BE2C (cell line): ENCODE measurements at regions not wholly inside any gene's neighbourhood (a gene's known extent, or its start where the extent isn't known, plus 50 kb on each side); places are given as distances from the start of the nearest gene placed in this dataset.

Experiments used
- DNase-seq: peaks from one replicate; pipeline ENCODE4 v3.0.0-alpha.2; 2020
- H3K27me3 ChIP-seq: fragments of 250-450 bp; sonication (Bioruptor Pico); 2 replicates; pipeline ENCODE4 v1.5.1; 2020; ENCODE audit warnings: mild to moderate bottlenecking
- H3K36me3 ChIP-seq: fragments of 250-450 bp; sonication (Bioruptor Pico); 2 replicates; pipeline ENCODE4 v1.5.1; 2020; ENCODE audit warnings: mild to moderate bottlenecking
- H3K4me1 ChIP-seq: fragments of 250-450 bp; sonication (Bioruptor Pico); 2 replicates; pipeline ENCODE4 v1.5.1; 2020
- H3K4me3 ChIP-seq: 2 replicates; pipeline ENCODE4 v1.5.1; 2011; ENCODE audit warnings: low read depth, low read length
- H3K9me3 ChIP-seq: fragments of 250-450 bp; sonication (Bioruptor Pico); 2 replicates; pipeline ENCODE4 v1.5.1; 2020
- CTCF ChIP-seq: IDR thresholded peaks from 2 replicates; pipeline ENCODE4 v1.5.1; 2012; ENCODE audit warnings: mild to moderate bottlenecking, low read depth, low read length

- H3K4me1 ChIP-seq: no peaks in the 10 kb centered on the region
- H3K36me3 ChIP-seq: no peaks in the 10 kb centered on the region
- TF ChIP-seq CTCF: no peak
- no peak for DNase-seq
- no peak overlapping the region for H3K4me3 ChIP-seq
- no peaks in the 10 kb centered on the region for H3K9me3 ChIP-seq
- H3K27me3 ChIP-seq: no peaks in the 10 kb centered on the region
Measured at GRCh38 chr5:87828545-87829216, 416.0 kb upstream of the CCNH start.

- TF ChIP-seq CTCF: no peak
- no peaks in the 10 kb centered on the region for H3K27me3 ChIP-seq
- H3K9me3 ChIP-seq: no peaks in the 10 kb centered on the region
- no peaks in the 10 kb centered on the region for H3K4me1 ChIP-seq
- no peaks in the 10 kb centered on the region for H3K36me3 ChIP-seq
- no peak for DNase-seq
- H3K4me3 ChIP-seq: no peak overlapping the region
Measured at GRCh38 chr5:87827539-87827938, 414.8 kb upstream of the CCNH start.

GRCh38 chr5:87826507-87826906 lies 413.8 kb upstream of the CCNH start:
- Histone ChIP-seq H3K9me3 (no peaks in the 10 kb centered on the region), H3K27me3 (no peaks in the 10 kb centered on the region), H3K36me3 (no peaks in the 10 kb centered on the region), H3K4me1 (no peaks in the 10 kb centered on the region), H3K4me3 (no peak overlapping the region)
- no peak for DNase-seq
- no peak for TF ChIP-seq CTCF

- H3K4me3 ChIP-seq: no peak overlapping the region
- no peaks in the 10 kb centered on the region for H3K4me1 ChIP-seq
- H3K27me3 ChIP-seq: no peaks in the 10 kb centered on the region
- no peak for DNase-seq
- no peak for TF ChIP-seq CTCF
- H3K36me3 ChIP-seq: no peaks in the 10 kb centered on the region
- no peaks in the 10 kb centered on the region for H3K9me3 ChIP-seq
Measured at GRCh38 chr5:87825583-87825982, 412.9 kb upstream of the CCNH start.

GRCh38 chr5:87807783-87808182 lies 395.1 kb upstream of the CCNH start:
- no peak for DNase-seq

More at GRCh38 chr5:87807783-87808182, 395.1 kb upstream of the CCNH start:
- no peaks in the 10 kb centered on the region for H3K27me3 ChIP-seq
- H3K4me3 ChIP-seq: no peak overlapping the region
- H3K9me3 ChIP-seq: no peaks in the 10 kb centered on the region
- H3K36me3 ChIP-seq: no peaks in the 10 kb centered on the region
- H3K4me1 ChIP-seq: no peaks in the 10 kb centered on the region
- TF ChIP-seq CTCF: no peak
